Adrenal gland (tissue), 5 donors: ENCODE measurements at regions not wholly inside any gene's neighbourhood (a gene's known extent, or its start where the extent isn't known, plus 50 kb on each side); places are given as distances from the start of the nearest gene placed in this dataset.

Source experiments
- POLR2A ChIP-seq, 2 donors: fragments of 450-650 bp; IDR thresholded peaks; one replicate each; pipeline ENCODE4 v1.6.1; 2017; ENCODE audit warnings: antibody characterized with exemption in 2 of 2, mild to moderate bottlenecking in 2 of 2, moderate library complexity in 1 of 2
- TF ChIP-seq, protein P1 (sequence below), 6 experiments: fragments of 450-650 bp in 4 of 6; fragments of 200-600 bp in 2 of 6; sonication (generic) in 1 of 6; IDR thresholded peaks; 1 replicate in 5 of 6; 2 replicates in 1 of 6; pipeline versions ENCODE4 v1.5.1 to v1.8.0; 2016 to 2021; ENCODE audit warnings: antibody characterized with exemption in 6 of 6, mild to moderate bottlenecking in 2 of 6, moderate library complexity in 1 of 6
- donor health status: DM: no; HTN: no; CAD: no.

DNA sequence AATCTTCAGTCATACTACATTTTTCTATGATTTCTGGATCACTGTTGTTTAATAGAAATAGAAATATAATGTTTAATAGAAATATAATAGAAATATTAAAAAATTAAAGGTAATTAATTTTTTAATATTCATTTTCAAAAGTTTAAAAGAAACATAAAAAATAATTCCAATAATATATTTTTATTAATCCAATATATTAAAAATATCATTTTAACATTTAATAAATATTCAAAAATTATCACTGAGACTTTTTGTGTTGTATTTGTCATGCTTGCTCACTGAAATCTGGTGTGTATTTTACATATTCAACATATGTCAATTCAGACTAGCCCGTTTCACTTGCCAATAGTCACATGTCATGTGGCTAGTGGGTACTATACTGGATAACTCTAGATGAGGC, 80.6 kb upstream of the SLCO6A1 start:
- TF ChIP-seq, protein P1, sequence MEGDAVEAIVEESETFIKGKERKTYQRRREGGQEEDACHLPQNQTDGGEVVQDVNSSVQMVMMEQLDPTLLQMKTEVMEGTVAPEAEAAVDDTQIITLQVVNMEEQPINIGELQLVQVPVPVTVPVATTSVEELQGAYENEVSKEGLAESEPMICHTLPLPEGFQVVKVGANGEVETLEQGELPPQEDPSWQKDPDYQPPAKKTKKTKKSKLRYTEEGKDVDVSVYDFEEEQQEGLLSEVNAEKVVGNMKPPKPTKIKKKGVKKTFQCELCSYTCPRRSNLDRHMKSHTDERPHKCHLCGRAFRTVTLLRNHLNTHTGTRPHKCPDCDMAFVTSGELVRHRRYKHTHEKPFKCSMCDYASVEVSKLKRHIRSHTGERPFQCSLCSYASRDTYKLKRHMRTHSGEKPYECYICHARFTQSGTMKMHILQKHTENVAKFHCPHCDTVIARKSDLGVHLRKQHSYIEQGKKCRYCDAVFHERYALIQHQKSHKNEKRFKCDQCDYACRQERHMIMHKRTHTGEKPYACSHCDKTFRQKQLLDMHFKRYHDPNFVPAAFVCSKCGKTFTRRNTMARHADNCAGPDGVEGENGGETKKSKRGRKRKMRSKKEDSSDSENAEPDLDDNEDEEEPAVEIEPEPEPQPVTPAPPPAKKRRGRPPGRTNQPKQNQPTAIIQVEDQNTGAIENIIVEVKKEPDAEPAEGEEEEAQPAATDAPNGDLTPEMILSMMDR (IDR thresholded peaks at IDR 0.05) = no peak
- TF ChIP-seq POLR2A (IDR thresholded peaks at IDR 0.05) = no peak
